ENCODE measurements at regions not wholly inside any gene's neighbourhood (a gene's known extent, or its start where the extent isn't known, plus 50 kb on each side); places are given as distances from the start of the nearest gene placed in this dataset.

- no peak for TF ChIP-seq POLR2A (IDR thresholded peaks at IDR 0.05; ENCODE audit: low read depth, low read length)
- TF ChIP-seq POLR2AphosphoS5 (IDR thresholded peaks at IDR 0.05; ENCODE audit: low read depth, low read length), result no peak
- TF ChIP-seq TAF1 (IDR thresholded peaks at IDR 0.05; ENCODE audit: borderline replicate concordance, low read depth, low read length), result no peak
Observed at GRCh38 chr3:159237226-159237625, 435.4 kb downstream of the MFSD1 start.

Measured in GM12892 (cell line).